HG03571 (cell line): ENCODE measurements at regions not wholly inside any gene's neighbourhood (a gene's known extent, or its start where the extent isn't known, plus 50 kb on each side); places are given as distances from the start of the nearest gene placed in this dataset.

ENCODE experiments used
- ATAC-seq: cut with Tn5 transposase; IDR thresholded peaks from one replicate; pipeline ENCODE4 v1.9.1; 2021; ENCODE audit not compliant: unreplicated experiment

DNA sequence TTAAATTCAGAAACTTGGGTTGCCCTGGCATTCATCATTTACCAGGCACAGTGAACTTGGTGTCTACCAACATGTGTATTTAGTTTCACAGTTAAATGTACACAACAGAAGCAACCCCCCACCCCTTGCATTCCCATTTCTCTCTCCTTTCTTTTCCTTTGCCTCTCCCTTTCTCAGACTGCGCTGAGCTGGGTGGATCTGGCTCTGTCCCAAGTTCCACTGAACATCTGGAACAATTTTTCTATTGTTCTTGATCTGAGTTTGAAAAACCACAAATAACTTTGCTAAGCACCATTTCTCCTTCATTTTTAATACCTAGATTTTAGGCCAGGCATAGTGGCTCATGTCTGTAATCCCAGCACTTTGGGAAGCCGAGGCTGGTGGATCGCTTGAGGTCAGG, 242.2 kb downstream of the ABHD5 start:
- ATAC-seq, result no peak

DNA sequence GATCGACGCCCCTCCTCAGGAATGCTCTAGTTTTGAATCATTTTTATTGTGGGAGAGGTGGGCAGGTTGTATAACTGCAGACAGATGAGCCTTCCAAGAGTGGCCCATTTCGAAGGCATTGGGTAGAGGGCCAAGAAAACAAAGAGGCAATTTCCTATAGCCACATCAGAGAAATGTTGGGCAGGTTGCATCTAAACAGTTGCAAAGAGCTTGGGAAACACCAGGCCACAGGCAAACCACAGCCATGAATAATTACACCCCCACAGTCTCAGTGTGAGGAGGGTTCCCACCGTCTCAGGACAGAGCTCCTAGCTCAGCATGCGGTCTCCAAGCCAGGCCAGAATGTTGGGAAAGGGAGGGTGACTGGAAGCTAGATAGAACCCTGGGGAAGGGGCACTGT, 257.3 kb downstream of the ABHD5 start:
- ATAC-seq, result no peak

DNA sequence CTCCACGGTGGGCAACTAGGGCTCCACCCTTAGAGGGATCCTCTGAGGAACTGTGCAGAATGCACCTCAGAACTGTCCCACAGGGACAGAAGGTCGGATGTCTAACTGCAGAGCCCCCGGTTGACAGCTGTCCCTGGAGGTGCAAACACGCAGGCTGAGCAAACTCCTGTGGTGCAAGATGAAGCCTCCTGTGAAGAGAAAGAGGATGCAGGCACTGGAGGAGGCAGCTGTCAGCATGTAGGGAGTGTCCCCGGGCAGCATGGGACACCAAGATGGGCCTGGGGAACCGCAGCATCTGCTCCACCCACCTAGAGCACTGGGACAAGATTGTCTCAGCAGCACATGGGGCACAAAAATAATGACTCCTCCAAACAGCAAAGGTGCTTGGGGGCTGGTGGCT, 258.9 kb downstream of the ABHD5 start:
- no peak for ATAC-seq

DNA sequence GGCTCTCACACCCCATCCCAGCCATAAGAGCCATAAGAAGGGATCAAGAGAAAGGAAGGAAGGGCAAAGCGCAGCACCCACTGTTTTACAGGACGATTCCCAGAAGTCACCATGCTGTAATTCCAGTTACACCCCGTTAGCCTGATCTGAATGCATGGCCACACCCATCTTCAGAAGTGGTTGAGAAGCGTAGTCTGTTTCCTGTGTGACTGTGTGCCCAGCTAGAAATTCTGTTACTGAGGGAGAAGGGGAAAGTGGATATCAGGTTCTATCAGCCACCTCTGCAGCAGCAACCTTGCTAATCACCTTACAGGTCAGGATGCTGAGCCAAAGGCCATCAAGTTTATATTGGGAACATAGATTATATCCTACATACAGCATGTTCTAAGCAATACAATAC, 260.0 kb downstream of the ABHD5 start:
- ATAC-seq, result no peak

DNA sequence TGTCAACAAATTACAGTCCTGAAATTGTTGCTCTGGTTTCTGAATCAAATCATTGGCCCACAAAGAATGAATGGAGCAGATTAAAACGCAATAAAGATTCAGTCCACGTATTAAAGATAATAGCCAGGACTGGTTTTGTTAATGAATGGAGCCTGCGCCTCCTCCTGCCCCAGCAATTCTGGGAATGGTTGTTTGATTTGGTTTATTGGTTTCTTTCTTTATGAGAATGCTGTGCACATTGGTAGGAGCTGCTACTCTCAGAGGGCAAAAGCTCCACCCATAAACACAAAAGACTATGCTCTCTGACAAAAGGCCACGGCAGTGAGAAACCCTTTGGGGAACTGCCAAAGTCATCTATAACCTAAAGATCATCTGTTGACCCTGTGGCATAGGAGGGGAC, 261.1 kb downstream of the ABHD5 start:
- ATAC-seq, result no peak

DNA sequence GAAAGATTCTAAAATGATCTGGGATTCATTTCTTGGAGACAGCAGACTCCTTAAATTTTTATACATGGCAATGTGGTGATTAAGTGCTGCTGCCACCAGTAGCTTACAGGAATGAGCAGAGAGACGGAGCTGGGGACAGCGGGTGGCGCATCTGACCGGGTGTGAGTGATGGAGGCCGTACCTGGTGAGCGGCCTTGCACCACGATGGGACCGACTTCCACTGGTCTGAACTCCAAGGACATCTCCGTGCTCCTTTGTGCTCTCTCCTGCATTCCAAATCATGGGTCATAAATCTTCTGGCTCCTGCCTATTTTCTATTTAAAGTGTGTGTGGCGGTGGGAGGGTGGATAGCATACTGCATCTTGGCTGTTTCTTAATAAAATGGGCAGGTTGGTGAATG, 262.6 kb downstream of the ABHD5 start:
- no peak for ATAC-seq

DNA sequence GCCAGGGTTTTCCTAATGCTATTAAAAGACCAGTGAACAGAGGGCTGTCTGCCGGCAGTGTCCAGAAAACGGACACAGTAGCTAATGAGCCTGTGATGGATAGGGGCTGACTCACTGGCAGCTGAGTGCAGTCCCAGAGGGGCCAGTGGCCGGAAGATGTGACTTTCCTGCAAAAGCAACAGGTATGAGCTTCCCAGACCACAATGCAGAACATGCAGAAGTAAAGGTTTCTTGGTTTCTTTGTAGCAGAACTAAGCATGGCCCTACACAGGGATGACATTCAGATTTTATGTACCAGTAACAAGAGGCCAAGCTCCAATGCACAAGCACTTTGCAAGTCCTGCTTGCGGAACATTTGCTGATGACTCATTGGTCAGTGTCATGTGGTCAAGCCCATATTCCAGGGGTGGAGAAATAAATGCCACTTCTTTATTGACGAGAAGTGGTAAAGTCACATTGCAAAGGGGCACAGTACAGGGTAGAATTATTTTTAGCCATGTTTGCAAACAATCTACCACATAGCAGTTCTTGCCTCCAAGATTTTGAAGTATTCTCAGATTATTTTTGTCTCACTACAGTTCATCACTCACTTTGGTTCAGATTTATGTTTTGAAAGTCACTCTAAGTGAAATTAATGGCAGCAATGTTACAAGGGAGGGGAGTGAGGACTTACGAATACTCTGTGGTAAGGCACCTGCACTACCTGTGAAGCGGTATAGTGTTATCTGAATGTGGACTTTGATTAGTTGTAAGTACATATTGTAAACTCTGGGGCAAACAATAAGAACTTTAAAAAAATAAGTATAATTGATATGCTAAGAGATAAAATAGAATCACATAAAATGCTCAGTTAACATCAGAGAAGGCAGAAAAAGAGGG, 263.3 kb downstream of the ABHD5 start:
- ATAC-seq, result no peak

DNA sequence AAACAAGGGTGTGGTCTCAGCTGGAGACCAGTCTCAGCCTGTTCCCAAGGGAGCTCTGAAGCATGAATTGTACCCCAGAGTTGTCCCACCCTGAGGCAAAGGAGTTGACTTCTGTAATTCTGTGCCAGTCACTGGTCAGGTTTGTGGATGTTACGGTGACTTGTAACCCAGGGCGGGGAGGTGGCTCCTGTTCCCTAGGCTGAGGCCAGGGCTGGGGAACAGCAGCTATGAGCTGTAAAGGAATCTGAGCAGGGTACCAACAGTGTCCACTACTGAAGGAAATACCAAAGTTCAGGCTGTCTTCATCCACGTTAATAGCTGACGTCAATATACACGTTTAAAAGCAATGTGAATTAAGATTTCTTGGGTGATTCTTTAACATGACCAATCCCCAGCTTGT, 266.2 kb downstream of the ABHD5 start:
- no peak for ATAC-seq

DNA sequence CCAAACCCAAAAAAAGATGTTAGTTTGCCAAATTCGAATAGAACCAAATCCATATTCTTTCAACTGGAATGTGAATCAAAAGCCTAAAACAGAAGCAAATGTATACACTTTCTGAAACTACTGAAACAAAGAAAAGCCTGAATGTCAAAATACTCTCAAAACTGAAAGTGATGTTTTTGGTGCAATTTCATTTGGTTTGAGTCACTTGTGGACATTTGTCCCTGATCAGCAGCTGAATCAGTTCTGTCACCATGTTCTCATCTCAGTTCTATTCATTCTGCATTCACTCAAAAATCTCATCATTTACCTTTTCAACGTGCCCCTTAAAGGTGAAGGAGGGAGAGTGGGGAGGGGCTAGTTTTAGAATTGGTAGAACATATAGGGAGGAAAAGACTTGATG, 266.8 kb downstream of the ABHD5 start:
- ATAC-seq, result no peak

DNA sequence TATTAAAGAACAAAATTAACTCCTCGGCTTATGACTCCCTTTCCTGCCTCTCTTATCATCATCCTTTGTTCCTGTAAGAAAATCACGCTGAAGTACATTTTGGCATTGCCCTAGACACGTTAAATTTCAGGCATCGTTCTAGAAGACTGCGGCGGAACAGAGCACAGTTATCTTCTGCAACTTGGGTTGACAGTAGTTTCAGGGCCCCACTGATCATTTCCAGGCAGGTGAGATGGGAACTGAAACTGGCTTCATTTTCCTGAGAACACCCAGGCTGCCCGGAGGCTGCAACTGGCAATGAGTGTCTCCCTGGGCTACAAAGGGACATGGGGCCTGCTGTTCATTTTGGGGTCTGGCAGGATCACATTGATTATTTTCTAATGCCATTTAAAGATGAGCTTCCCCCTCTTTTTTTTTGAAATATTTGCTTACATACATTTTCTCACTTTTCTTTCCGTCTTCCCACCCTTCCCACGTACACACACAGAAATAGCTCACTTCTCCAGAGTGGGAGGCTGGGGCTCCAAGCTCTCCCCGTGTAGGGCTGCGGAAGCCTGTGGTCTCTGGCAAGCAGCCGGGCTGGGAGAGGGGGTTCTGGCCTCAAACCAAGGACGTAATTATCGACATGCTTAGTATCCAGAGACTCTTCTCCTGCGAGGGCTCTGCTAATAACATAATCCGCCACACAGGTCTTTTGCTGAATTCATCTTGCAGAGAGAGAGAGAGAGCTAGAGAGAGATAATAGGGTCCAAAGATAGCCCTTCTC, 267.4 kb downstream of the ABHD5 start:
- no peak for ATAC-seq

DNA sequence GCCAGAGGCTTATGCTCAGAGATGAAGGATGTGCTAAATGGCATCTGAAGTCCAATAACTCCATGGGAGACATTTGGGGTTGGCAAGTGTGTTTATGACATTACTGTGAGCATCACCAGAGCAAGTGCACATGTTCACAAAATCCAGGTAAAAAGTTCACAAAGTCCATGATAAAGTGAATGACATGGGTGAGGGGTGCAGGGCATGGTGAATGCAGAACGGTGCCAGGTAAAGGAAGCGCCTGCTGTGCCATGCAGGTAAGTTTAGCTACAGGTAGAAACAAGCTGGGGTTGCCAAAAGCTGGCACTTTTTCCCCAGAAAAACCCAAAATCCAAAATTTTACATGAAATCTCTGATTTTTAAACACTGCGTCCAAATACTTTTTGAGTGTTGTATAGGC, 268.2 kb downstream of the ABHD5 start:
- no peak for ATAC-seq

DNA sequence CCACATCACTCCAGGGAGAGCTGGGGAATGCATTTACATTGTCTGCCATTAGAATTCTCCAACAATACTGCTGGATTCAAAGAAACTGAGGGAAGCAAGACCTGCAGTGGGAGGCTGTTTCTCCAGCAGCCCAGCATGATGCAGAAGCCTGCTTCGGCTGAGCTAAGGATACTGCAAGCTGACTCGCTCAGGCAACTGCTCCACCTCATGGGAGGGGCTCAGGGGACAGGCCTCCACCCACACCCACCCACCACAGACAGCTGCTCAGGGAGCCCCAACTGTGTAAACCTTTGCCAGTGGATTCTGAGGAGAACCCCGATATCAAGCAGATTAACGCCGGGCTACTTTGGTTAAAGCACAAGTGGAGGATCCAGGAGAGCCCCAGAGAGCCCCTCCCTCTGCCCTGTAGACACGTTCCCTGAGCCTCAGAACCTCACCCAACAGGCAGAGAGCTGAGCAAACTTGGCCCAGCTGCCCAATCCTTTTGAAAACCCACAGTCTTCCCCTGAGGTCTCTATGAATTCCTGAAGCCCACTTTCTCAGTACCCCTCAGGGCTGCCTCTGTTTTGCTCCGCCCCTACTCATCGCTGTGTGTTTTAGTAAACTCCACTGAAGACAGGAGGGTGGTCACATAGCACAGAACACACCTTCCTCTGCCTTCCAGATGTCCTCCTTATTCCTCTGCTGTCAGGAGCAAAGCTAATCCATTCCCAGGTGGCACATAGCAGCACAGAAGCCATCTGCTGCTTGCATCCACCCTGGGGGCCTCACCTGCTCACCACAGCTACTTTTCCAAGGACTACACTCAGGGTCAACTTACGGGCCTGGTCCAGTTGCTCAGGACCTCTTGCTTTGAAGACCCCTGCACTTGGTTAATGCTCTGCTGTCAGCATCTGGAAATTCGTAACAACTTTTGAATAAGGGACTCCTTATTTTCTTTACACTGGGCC, 269.0 kb downstream of the ABHD5 start:
- ATAC-seq, result no peak

DNA sequence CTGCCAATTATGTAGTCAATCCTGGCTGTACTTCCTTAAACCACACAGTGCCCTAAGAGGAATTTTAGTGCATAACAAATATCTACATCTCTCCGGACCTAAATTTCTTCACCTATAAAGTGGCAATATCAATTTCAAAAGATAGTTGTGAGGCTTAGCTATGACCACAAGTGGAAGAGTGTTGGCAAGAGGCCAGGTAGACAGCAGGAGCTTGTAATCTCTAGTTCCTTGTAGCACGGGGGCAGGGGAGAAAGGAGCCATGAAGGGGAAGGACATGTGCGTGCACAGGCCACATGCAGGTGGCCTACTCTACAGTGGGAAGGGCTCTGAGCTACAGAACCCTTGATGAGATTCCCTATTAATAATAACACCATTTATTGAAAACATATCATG, 269.7 kb downstream of the ABHD5 start:
- ATAC-seq, result no peak

DNA sequence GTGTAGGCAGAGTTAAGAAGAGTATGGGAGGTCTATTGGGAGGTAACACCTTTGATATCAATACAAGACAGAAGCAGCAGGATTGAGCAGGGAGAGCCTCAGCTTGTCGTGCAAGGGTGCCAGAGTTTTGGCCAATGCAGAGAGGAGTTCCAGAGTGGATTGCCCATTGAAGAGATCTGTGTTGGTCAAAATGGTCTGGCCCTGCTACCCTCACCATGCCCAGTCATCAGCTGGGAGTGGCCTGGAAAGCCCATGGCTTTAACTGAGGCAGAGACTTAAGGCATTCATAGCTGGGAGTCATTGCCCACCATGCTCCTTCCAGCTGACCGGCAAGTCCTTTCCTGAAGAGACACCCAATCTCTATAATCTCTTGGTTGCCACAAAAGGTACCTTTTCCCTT, 271.3 kb downstream of the ABHD5 start:
- ATAC-seq, result no peak

DNA sequence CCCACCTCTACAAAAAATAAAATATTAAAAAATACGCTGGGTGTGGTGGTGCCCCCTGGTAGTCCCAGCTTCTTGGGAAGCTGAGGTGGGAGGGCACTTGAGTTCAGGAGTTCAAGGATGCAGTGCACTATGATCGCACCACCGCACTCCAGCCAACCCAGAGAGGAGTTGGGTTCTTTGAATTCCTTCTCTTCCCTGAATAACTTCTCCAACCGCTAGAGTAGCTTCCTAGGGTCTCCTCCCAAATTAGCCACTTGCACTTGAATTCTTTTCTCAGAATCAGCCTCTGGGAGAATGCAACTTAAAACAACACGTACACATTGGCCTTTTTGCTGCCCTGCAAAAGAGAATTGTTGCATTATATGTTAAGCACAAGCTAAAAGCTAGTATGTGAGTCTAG, 272.5 kb downstream of the ABHD5 start:
- ATAC-seq, result no peak

DNA sequence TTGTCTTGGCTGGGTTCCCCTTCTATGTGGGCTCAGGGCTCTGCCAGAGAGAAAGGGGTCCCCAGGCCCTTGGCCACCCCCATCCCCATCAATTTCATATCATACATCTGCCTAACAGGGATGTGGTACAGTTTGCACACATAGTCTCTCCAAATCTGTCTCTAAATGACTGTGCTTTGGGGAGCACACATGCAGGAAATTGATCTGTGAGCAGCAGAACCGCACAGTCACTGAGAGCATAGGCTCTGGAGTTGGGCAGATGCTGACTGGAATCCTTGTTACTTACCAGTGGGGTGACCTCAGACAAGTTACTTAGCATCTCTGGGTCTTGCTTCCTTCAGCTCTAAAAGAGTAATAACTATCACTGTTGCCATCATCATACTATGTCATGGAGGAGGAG, 273.9 kb downstream of the ABHD5 start:
- no peak for ATAC-seq

DNA sequence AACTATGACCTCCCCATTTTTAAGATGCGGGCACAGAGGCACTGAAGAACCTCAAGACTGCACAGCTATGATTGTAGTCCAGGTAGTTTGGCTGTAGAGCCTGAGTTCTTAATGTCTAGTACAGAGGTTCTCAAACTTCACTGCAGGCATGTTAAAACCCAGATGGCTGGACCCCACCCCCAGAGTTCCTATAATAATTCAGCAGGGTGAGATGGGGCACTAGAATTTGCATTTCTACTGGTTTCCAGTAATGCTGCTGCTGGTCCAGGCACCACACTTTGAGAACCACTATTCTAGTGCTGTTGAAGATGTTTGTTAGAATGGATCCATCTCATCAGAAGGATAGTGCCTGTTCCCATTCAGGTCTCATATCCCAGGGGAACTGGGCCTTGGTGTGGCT, 274.9 kb downstream of the ABHD5 start:
- ATAC-seq, result no peak

DNA sequence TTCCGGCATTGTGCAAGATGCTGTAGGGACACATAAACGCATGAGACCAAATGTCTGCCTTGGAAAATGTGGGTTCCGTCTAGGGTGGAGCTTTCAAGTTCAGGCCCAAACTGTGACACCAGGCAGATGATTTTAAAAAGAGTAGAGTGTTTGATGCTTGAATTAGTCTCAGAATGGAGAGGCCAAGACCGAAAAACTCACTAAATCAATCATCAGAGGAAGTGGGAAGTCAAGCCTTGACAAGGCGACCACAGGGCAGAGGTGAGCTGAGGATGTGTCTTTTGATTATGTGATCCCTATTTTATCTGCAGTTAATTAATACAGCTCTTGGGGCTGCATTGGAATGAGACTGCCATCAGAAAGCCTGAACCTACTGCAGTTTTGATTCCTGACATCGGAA, 275.4 kb downstream of the ABHD5 start:
- no peak for ATAC-seq

DNA sequence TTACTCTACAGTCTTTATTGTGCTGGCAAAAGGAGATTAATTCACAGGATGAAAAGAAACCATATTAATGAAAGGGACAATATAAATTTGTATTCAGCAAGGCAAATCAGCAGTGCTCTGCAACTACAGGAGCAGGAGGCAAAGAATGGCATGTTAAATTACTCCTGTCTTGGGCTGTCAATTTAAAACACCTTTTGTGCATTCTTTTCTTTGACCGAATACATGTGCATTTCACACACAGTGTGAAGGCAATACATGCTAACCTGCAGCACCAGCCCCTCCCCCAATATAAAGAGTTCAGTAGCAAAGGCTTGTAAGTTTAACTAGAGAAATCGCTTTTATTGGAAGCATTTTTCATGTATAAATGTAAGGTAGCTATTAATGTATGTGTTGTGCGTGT, 275.2 kb upstream of the TOPAZ1 start:
- ATAC-seq, result no peak

DNA sequence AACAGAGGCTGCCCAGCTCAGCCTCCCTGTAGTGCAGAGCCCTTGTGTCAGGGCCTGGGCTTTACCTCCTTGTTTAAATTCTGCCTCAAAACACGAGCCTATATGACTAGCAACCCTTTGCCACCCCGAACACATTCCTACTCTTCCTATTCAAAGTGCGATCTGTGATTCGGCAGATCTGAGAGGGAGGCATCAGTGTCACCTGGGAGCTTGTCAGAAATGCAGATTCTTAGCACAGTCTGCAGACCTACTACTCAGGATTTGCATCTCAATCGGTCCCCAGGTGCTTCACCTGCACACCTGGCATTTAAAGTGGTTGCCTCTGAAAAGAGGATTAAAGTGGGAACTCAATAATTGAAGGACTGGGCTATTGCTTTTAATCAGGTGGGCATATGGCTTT, 273.2 kb upstream of the TOPAZ1 start:
- no peak for ATAC-seq

DNA sequence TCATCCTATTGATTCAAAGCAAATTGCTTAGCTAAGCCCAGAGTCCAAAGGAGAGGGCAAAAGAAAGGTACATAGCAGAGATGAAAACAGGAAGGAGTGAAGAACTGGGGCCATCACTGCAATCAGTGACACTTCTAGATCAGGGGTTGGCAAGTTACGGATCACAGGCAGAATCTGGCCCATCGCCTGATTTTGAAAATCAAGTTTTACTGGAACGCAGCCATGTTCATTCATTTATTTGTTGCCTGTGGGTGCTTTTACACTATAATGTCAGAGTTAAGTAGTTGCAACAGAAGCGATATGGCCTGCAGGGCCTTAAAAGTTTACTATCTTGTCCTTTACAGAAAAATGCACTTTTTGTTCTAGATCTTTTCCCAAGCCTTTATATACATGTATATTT, 271.7 kb upstream of the TOPAZ1 start:
- no peak for ATAC-seq
